GM12878 (cell line): ENCODE measurements at regions not wholly inside any gene's neighbourhood (a gene's known extent, or its start where the extent isn't known, plus 50 kb on each side); places are given as distances from the start of the nearest gene placed in this dataset.

Experiments used
- ATAC-seq: fragments of 200-7000 bp; cut with Tn5 transposase; 3 replicates; pipeline ENCODE4 v1.9.1; 2020; ENCODE audit warnings: mild to moderate bottlenecking, moderate library complexity
- BruUV-seq: library from RNA; stranded (reverse); fragments of 400-500 nt; replicated peaks from 2 replicates; lab custom pipeline; 2021; lab: Mats Ljungman, UMichigan
- CTCF ChIA-PET: fragments of 300-600 bp; sonication (Branson Sonifier 250); formaldehyde crosslinking; extraction: SDS; loops from one replicate; lab custom pipeline; 2021; ENCODE audit warnings: inconsistent platforms; lab: Yijun Ruan, JAX
- POLR2A ChIA-PET: fragments of 350-600 bp; formaldehyde crosslinking; extraction: SDS; loops from one replicate; lab custom pipeline; 2021; ENCODE audit warnings: inconsistent platforms; lab: Charles Lee
- RAD21 ChIA-PET: fragments of 300-600 bp; sonication (Branson Sonifier 250); formaldehyde crosslinking; loops from one replicate; lab custom pipeline; 2023; ENCODE audit warnings: antibody characterized with exemption; ENCODE audit not compliant: unreplicated experiment; lab: Charles Lee
- SMC1A ChIA-PET: fragments of 300-600 bp; sonication (Branson Sonifier 250); formaldehyde crosslinking; loops from one replicate; lab custom pipeline; 2023; ENCODE audit not compliant: unreplicated experiment, uncharacterized antibody; lab: Charles Lee
- DNase-seq: peaks from one replicate; pipeline ENCODE4 v3.0.0-alpha.2; 2011; ENCODE audit warnings: low read depth, low spot score
- FAIRE-seq: peaks from 3 replicates; lab custom pipeline; 2011; peaks lifted over from hg19 to GRCh38; lab: Jason Lieb, UNC
- H2AFZ ChIP-seq: 2 replicates; pipeline ENCODE4 v1.6.0; 2011; ENCODE audit warnings: low read depth, low read length, control low read depth; ENCODE audit not compliant: control insufficient read depth
- H3K27ac ChIP-seq: 2 replicates; pipeline ENCODE4 v1.5.1; 2011; ENCODE audit warnings: control low read depth; ENCODE audit not compliant: control insufficient read depth, insufficient read depth
- H3K27me3 ChIP-seq, 2 experiments: replicated peaks in 1 of 2; 2 replicates each; pipeline versions ENCODE4 v1.6.0 to v1.6.1; 2011; ENCODE audit warnings: low read length in 1 of 2; ENCODE audit not compliant: control insufficient read depth in 2 of 2, insufficient read depth in 2 of 2
- H3K36me3 ChIP-seq, 2 experiments: 2 replicates each; pipeline ENCODE4 v1.5.1; 2011; ENCODE audit warnings: low read length in 1 of 2; ENCODE audit not compliant: control insufficient read depth in 2 of 2, insufficient read depth in 2 of 2
- H3K4me1 ChIP-seq: 2 replicates; pipeline ENCODE4 v1.6.1; 2011; ENCODE audit warnings: mild to moderate bottlenecking, low read length, moderate library complexity, mixed read lengths; ENCODE audit not compliant: control insufficient read depth, insufficient read depth
- H3K4me2 ChIP-seq: 2 replicates; pipeline ENCODE4 v1.6.0; 2011; ENCODE audit warnings: control low read depth; ENCODE audit not compliant: control insufficient read depth, insufficient read depth
- H3K4me3 ChIP-seq: fragments of 200-600 bp; sonication (generic); 2 replicates; pipeline ENCODE4 v1.5.1; 2016
- H3K79me2 ChIP-seq: 2 replicates; pipeline ENCODE4 v1.6.0; 2011; ENCODE audit warnings: low read length; ENCODE audit not compliant: control insufficient read depth, insufficient read depth
- H3K9ac ChIP-seq: 2 replicates; pipeline ENCODE4 v1.8.0; 2011; ENCODE audit warnings: low read length, control low read depth, mixed read lengths; ENCODE audit not compliant: control insufficient read depth, insufficient read depth
- H3K9me3 ChIP-seq: replicated peaks from 3 replicates; pipeline ENCODE4 v1.5.1; 2011; ENCODE audit warnings: mild to moderate bottlenecking, low read length; ENCODE audit not compliant: control insufficient read depth, insufficient read depth
- H4K20me1 ChIP-seq: 2 replicates; pipeline ENCODE4 v1.6.0; 2011; ENCODE audit not compliant: control insufficient read depth, insufficient read depth
- CHD4 ChIP-seq: fragments of 200-600 bp; sonication (generic); IDR thresholded peaks from 2 replicates; pipeline ENCODE4 v1.6.1; 2016; ENCODE audit warnings: mild to moderate bottlenecking
- FOXK2 ChIP-seq: fragments of 450-650 bp; IDR thresholded peaks from 2 replicates; pipeline ENCODE4 v1.6.1; 2017; ENCODE audit warnings: mild to moderate bottlenecking, moderate library complexity
- YBX1 ChIP-seq: fragments of 450-650 bp; IDR thresholded peaks from 2 replicates; pipeline ENCODE4 v1.6.1; 2016; ENCODE audit warnings: antibody characterized with exemption
- ZNF622 ChIP-seq: fragments of 450-650 bp; IDR thresholded peaks from 2 replicates; pipeline ENCODE4 v1.6.1; 2017; ENCODE audit warnings: mild to moderate bottlenecking, inconsistent platforms
- WGBS: methylation state at CpG from one replicate; pipeline ENCODE4 v1.1.6; 2016; ENCODE audit warnings: low lambda C conversion rate; ENCODE audit not compliant: insufficient replicate concordance, insufficient coverage; ENCODE audit errors: missing lambda C conversion rate; 5-methylcytosine and 5-hydroxymethylcytosine counted together
- in situ Hi-C: fragments of 300-500 bp; cut with MboI; formaldehyde crosslinking; loops from 9 replicates; pipeline ENCODE4 v1.14.3; 2018; ENCODE audit warnings: mixed read lengths
- intact Hi-C: fragments of 100-400 bp; cut with micrococcal nuclease; formaldehyde crosslinking; loops from one replicate; pipeline ENCODE4 v1.14.2; 2022; ENCODE audit not compliant: unreplicated experiment
- TF ChIP-seq, protein P1 (sequence below): fragments of 450-650 bp; IDR thresholded peaks from 2 replicates; pipeline ENCODE4 v1.6.1; 2016; ENCODE audit warnings: mild to moderate bottlenecking, moderate library complexity, borderline replicate concordance
- TF ChIP-seq, protein P2 (sequence below): fragments of 450-650 bp; IDR thresholded peaks from 2 replicates; pipeline ENCODE4 v1.6.1; 2017; ENCODE audit warnings: low read depth, mild to moderate bottlenecking, moderate library complexity
- TF ChIP-seq, protein P3 (sequence below): fragments of 450-650 bp; conservative IDR thresholded peaks from 2 replicates; pipeline ENCODE4 v1.6.1; 2017; ENCODE audit warnings: mild to moderate bottlenecking, moderate library complexity
- TF ChIP-seq, protein P4 (sequence below): fragments of 150-350 bp; IDR thresholded peaks from 2 replicates; pipeline ENCODE4 v1.6.1; 2014; ENCODE audit warnings: mild to moderate bottlenecking, low read depth, low read length
- TF ChIP-seq, protein P5 (sequence below): fragments of 450-650 bp; formaldehyde crosslinking; IDR thresholded peaks from 2 replicates; pipeline ENCODE4 v1.4.0; 2020; ENCODE audit warnings: mild to moderate bottlenecking, moderate library complexity
- TF ChIP-seq, protein P6 (sequence below): IDR thresholded peaks from 2 replicates; pipeline ENCODE4 v1.6.1; 2012; ENCODE audit warnings: low read depth, low read length, improper control_type of control experiment

DNA sequence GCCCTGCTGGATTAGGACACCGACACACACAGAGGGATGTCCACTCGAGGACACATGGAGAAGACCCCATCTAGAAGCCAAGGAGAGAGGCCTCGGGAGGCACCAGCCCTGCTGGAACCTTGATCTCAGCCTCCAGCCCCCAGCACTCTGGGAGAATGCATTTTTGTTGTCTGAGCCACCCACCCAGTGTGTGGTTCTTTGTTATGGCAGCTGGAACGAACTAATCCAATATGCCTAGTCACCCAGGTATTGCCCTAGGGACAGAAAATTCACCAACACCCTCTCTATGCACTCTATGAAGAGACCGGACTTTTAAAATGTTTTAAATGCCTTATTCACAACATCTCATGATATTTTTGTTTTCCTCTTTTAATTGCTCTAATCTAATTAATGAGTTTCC is 117.4 kb downstream of the CRYAA start:
- no peak for DNase-seq
- intact Hi-C loops: no loop called here
- SMC1A ChIA-PET: no interaction called here
- RAD21 ChIA-PET: no interaction called here
- Histone ChIP-seq H3K79me2 (no peaks in the 10 kb centered on the region), H3K4me1 (peaks cover 8% of the 10 kb centered on the region), H3K36me3 (no peaks in the 10 kb centered on the region), H3K4me3 (no peak overlapping the region), H3K9ac (no peak overlapping the region), H2AFZ (no peak overlapping the region), H3K27ac (no peak overlapping the region), H3K9me3 (no peaks in the 10 kb centered on the region; the same call in 2 of the 3 replicates), H4K20me1 (no peaks in the 10 kb centered on the region), H3K4me2 (no peak overlapping the region), H3K27me3 (no peaks in the 10 kb centered on the region)
- CTCF ChIA-PET: interaction anchor here (1.4 kb wide), 1 partner anchor 13 kb away, joined by 4 read pairs; no protein-coding TSS in a partner anchor
- 30% methylated on average over 5 of the region's 5 CpGs for WGBS
- BruUV-seq: no TSS peak
- FAIRE-seq: no peak
- in situ Hi-C loops: no loop called here
- POLR2A ChIA-PET: no interaction called here
- ATAC-seq: no peak
- TF ChIP-seq, protein P1, sequence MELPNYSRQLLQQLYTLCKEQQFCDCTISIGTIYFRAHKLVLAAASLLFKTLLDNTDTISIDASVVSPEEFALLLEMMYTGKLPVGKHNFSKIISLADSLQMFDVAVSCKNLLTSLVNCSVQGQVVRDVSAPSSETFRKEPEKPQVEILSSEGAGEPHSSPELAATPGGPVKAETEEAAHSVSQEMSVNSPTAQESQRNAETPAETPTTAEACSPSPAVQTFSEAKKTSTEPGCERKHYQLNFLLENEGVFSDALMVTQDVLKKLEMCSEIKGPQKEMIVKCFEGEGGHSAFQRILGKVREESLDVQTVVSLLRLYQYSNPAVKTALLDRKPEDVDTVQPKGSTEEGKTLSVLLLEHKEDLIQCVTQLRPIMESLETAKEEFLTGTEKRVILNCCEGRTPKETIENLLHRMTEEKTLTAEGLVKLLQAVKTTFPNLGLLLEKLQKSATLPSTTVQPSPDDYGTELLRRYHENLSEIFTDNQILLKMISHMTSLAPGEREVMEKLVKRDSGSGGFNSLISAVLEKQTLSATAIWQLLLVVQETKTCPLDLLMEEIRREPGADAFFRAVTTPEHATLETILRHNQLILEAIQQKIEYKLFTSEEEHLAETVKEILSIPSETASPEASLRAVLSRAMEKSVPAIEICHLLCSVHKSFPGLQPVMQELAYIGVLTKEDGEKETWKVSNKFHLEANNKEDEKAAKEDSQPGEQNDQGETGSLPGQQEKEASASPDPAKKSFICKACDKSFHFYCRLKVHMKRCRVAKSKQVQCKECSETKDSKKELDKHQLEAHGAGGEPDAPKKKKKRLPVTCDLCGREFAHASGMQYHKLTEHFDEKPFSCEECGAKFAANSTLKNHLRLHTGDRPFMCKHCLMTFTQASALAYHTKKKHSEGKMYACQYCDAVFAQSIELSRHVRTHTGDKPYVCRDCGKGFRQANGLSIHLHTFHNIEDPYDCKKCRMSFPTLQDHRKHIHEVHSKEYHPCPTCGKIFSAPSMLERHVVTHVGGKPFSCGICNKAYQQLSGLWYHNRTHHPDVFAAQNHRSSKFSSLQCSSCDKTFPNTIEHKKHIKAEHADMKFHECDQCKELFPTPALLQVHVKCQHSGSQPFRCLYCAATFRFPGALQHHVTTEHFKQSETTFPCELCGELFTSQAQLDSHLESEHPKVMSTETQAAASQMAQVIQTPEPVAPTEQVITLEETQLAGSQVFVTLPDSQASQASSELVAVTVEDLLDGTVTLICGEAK: no peak
- TF ChIP-seq, protein P2, sequence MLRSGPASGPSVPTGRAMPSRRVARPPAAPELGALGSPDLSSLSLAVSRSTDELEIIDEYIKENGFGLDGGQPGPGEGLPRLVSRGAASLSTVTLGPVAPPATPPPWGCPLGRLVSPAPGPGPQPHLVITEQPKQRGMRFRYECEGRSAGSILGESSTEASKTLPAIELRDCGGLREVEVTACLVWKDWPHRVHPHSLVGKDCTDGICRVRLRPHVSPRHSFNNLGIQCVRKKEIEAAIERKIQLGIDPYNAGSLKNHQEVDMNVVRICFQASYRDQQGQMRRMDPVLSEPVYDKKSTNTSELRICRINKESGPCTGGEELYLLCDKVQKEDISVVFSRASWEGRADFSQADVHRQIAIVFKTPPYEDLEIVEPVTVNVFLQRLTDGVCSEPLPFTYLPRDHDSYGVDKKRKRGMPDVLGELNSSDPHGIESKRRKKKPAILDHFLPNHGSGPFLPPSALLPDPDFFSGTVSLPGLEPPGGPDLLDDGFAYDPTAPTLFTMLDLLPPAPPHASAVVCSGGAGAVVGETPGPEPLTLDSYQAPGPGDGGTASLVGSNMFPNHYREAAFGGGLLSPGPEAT: no peak
- TF ChIP-seq, protein P3, sequence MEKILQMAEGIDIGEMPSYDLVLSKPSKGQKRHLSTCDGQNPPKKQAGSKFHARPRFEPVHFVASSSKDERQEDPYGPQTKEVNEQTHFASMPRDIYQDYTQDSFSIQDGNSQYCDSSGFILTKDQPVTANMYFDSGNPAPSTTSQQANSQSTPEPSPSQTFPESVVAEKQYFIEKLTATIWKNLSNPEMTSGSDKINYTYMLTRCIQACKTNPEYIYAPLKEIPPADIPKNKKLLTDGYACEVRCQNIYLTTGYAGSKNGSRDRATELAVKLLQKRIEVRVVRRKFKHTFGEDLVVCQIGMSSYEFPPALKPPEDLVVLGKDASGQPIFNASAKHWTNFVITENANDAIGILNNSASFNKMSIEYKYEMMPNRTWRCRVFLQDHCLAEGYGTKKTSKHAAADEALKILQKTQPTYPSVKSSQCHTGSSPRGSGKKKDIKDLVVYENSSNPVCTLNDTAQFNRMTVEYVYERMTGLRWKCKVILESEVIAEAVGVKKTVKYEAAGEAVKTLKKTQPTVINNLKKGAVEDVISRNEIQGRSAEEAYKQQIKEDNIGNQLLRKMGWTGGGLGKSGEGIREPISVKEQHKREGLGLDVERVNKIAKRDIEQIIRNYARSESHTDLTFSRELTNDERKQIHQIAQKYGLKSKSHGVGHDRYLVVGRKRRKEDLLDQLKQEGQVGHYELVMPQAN: no peak
- TF ChIP-seq YBX1 (no peak), ZNF622 (no peak), FOXK2 (no peak), CHD4 (no peak)
- TF ChIP-seq, protein P4, sequence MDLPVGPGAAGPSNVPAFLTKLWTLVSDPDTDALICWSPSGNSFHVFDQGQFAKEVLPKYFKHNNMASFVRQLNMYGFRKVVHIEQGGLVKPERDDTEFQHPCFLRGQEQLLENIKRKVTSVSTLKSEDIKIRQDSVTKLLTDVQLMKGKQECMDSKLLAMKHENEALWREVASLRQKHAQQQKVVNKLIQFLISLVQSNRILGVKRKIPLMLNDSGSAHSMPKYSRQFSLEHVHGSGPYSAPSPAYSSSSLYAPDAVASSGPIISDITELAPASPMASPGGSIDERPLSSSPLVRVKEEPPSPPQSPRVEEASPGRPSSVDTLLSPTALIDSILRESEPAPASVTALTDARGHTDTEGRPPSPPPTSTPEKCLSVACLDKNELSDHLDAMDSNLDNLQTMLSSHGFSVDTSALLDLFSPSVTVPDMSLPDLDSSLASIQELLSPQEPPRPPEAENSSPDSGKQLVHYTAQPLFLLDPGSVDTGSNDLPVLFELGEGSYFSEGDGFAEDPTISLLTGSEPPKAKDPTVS: no peak
- TF ChIP-seq, protein P5, sequence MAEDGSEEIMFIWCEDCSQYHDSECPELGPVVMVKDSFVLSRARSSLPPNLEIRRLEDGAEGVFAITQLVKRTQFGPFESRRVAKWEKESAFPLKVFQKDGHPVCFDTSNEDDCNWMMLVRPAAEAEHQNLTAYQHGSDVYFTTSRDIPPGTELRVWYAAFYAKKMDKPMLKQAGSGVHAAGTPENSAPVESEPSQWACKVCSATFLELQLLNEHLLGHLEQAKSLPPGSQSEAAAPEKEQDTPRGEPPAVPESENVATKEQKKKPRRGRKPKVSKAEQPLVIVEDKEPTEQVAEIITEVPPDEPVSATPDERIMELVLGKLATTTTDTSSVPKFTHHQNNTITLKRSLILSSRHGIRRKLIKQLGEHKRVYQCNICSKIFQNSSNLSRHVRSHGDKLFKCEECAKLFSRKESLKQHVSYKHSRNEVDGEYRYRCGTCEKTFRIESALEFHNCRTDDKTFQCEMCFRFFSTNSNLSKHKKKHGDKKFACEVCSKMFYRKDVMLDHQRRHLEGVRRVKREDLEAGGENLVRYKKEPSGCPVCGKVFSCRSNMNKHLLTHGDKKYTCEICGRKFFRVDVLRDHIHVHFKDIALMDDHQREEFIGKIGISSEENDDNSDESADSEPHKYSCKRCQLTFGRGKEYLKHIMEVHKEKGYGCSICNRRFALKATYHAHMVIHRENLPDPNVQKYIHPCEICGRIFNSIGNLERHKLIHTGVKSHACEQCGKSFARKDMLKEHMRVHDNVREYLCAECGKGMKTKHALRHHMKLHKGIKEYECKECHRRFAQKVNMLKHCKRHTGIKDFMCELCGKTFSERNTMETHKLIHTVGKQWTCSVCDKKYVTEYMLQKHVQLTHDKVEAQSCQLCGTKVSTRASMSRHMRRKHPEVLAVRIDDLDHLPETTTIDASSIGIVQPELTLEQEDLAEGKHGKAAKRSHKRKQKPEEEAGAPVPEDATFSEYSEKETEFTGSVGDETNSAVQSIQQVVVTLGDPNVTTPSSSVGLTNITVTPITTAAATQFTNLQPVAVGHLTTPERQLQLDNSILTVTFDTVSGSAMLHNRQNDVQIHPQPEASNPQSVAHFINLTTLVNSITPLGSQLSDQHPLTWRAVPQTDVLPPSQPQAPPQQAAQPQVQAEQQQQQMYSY (CRISPR knock-in tag): no peak
- TF ChIP-seq, protein P6, sequence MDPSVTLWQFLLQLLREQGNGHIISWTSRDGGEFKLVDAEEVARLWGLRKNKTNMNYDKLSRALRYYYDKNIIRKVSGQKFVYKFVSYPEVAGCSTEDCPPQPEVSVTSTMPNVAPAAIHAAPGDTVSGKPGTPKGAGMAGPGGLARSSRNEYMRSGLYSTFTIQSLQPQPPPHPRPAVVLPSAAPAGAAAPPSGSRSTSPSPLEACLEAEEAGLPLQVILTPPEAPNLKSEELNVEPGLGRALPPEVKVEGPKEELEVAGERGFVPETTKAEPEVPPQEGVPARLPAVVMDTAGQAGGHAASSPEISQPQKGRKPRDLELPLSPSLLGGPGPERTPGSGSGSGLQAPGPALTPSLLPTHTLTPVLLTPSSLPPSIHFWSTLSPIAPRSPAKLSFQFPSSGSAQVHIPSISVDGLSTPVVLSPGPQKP: no peak
